Astrocyte of the cerebellum (primary cell): ENCODE measurements at regions not wholly inside any gene's neighbourhood (a gene's known extent, or its start where the extent isn't known, plus 50 kb on each side); places are given as distances from the start of the nearest gene placed in this dataset.

Experiments used
- DNase-seq: peaks from one replicate; pipeline ENCODE4 v3.0.0-alpha.2; 2011; ENCODE audit warnings: low read depth
- H3K4me3 ChIP-seq: 2 replicates; pipeline ENCODE4 v1.5.1; 2011; ENCODE audit warnings: mild to moderate bottlenecking, low read depth, low read length, moderate library complexity
- CTCF ChIP-seq: IDR thresholded peaks from 2 replicates; pipeline ENCODE4 v1.5.1; 2012; ENCODE audit warnings: low read length, low read depth, moderate library complexity, mild to moderate bottlenecking; ENCODE audit errors: missing control alignments
- in situ Hi-C: cut with HindIII; loops from 2 replicates; pipeline ENCODE4 v1.10.0; 2017; ENCODE audit warnings: low sequenced_read_pairs

GRCh38 chr2:194750926-194751325 is 906.1 kb upstream of the SLC39A10 start:
- H3K4me3 ChIP-seq, result no peak overlapping the region
- no peak for DNase-seq
- in situ Hi-C loops, result no loop called here
- TF ChIP-seq CTCF, result no peak

- TF ChIP-seq CTCF, result no peak
- in situ Hi-C loops, result no loop called here
- peak; percentile 5 for DNase-seq
- H3K4me3 ChIP-seq, result no peak overlapping the region
Measured at GRCh38 chr2:194745557-194746146, 911.4 kb upstream of the SLC39A10 start.

GRCh38 chr2:194742706-194743105 is 914.3 kb upstream of the SLC39A10 start:
- DNase-seq, result no peak

GRCh38 chr2:194739217-194739616 is 917.8 kb upstream of the SLC39A10 start:
- H3K4me3 ChIP-seq, result no peak overlapping the region
- in situ Hi-C loops, result no loop called here
- DNase-seq, result no peak
- no peak for TF ChIP-seq CTCF

More at GRCh38 chr2:194742706-194743105, 914.3 kb upstream of the SLC39A10 start:
- no peak for TF ChIP-seq CTCF
- no peak overlapping the region for H3K4me3 ChIP-seq
- in situ Hi-C loops, result no loop called here

GRCh38 chr2:194735837-194736542 is 921.0 kb upstream of the SLC39A10 start:
- DNase-seq, result no peak
- in situ Hi-C loops, result no loop called here
- no peak for TF ChIP-seq CTCF
- H3K4me3 ChIP-seq, result no peak overlapping the region

- no peak overlapping the region for H3K4me3 ChIP-seq
- in situ Hi-C loops, result no loop called here
- DNase-seq, result no peak
- no peak for TF ChIP-seq CTCF
Measured at GRCh38 chr2:194730266-194730665, 926.8 kb upstream of the SLC39A10 start.
